HL-60 (cell line): ENCODE measurements at regions not wholly inside any gene's neighbourhood (a gene's known extent, or its start where the extent isn't known, plus 50 kb on each side); places are given as distances from the start of the nearest gene placed in this dataset.

Experiments
- CTCF ChIP-seq: IDR thresholded peaks from one replicate; pipeline ENCODE4 v1.5.1; 2011; ENCODE audit warnings: low read length, control low read depth, inconsistent platforms; ENCODE audit not compliant: insufficient read depth
- GABPA ChIP-seq: IDR thresholded peaks from 2 replicates; pipeline ENCODE4 v1.6.1; 2012; ENCODE audit warnings: low read depth
- POLR2AphosphoS5 ChIP-seq: IDR thresholded peaks from 2 replicates; pipeline ENCODE4 v1.6.1; 2012; ENCODE audit warnings: low read depth
- REST ChIP-seq: IDR thresholded peaks from 2 replicates; pipeline ENCODE4 v1.6.1; 2012; ENCODE audit warnings: low read depth; ENCODE audit not compliant: insufficient replicate concordance
- SPI1 ChIP-seq: IDR thresholded peaks from 2 replicates; pipeline ENCODE4 v1.6.1; 2012; ENCODE audit warnings: low read depth, mild to moderate bottlenecking, borderline replicate concordance

GRCh38 chr2:240237609-240238174, 97.2 kb upstream of the OTOS start:
- no peak for TF ChIP-seq CTCF
- no peak for TF ChIP-seq REST
- no peak for TF ChIP-seq GABPA
- TF ChIP-seq POLR2AphosphoS5 = no peak
- TF ChIP-seq SPI1 = no peak
